ENCODE measurements at regions not wholly inside any gene's neighbourhood (a gene's known extent, or its start where the extent isn't known, plus 50 kb on each side); places are given as distances from the start of the nearest gene placed in this dataset.

GRCh38 chr9:36728651-36729520 is 156.2 kb downstream of the MELK start:
- no peak overlapping the region for H3K27ac ChIP-seq (replicated peaks)
- no peaks in the 10 kb centered on the region for H3K36me3 ChIP-seq
- peak; percentile 24 for DNase-seq
- H3K4me3 ChIP-seq: no peak overlapping the region
- H3K9me3 ChIP-seq (replicated peaks): no peaks in the 10 kb centered on the region
- peaks cover 31% of the 10 kb centered on the region for H3K27me3 ChIP-seq (ENCODE audit: low read depth)
- peak; percentile 30 for TF ChIP-seq CTCF (IDR thresholded peaks at IDR 0.05; ENCODE audit: borderline replicate concordance)
- intact Hi-C loops (cut with micrococcal nuclease): no loop called here
- H3K4me1 ChIP-seq: no peaks in the 10 kb centered on the region

- Histone ChIP-seq H3K27me3 (ENCODE audit: low read depth) (peaks cover 31% of the 10 kb centered on the region), H3K27ac (replicated peaks) (no peak overlapping the region), H3K4me3 (no peak overlapping the region), H3K4me1 (no peaks in the 10 kb centered on the region), H3K9me3 (replicated peaks) (no peaks in the 10 kb centered on the region), H3K36me3 (no peaks in the 10 kb centered on the region)
- intact Hi-C loops (cut with micrococcal nuclease): no loop called here
- no peak for TF ChIP-seq CTCF (IDR thresholded peaks at IDR 0.05; ENCODE audit: borderline replicate concordance)
- no peak for DNase-seq
These were observed 157.2 kb downstream of the MELK start for GRCh38 chr9:36729906-36730305.

GRCh38 chr9:36730414-36730813 is 157.7 kb downstream of the MELK start:
- peaks cover 35% of the 10 kb centered on the region for H3K27me3 ChIP-seq (ENCODE audit: low read depth)
- H3K36me3 ChIP-seq: no peaks in the 10 kb centered on the region
- H3K27ac ChIP-seq (replicated peaks): no peak overlapping the region
- no peaks in the 10 kb centered on the region for H3K9me3 ChIP-seq (replicated peaks)
- no peaks in the 10 kb centered on the region for H3K4me1 ChIP-seq
- H3K4me3 ChIP-seq: no peak overlapping the region
- intact Hi-C loops (cut with micrococcal nuclease): no loop called here
- no peak for TF ChIP-seq CTCF (IDR thresholded peaks at IDR 0.05; ENCODE audit: borderline replicate concordance)
- no peak for DNase-seq

GRCh38 chr9:36731068-36731956 is 158.6 kb downstream of the MELK start:
- no peak for TF ChIP-seq CTCF (IDR thresholded peaks at IDR 0.05; ENCODE audit: borderline replicate concordance)
- Histone ChIP-seq H3K4me1 (no peaks in the 10 kb centered on the region), H3K9me3 (replicated peaks) (no peaks in the 10 kb centered on the region), H3K4me3 (no peak overlapping the region), H3K27me3 (ENCODE audit: low read depth) (peaks cover 38% of the 10 kb centered on the region), H3K36me3 (no peaks in the 10 kb centered on the region), H3K27ac (replicated peaks) (no peak overlapping the region)
- intact Hi-C loops (cut with micrococcal nuclease): no loop called here
- no peak for DNase-seq

GRCh38 chr9:36734737-36735136 is 162.0 kb downstream of the MELK start:
- no peak for DNase-seq
- H3K36me3 ChIP-seq: no peaks in the 10 kb centered on the region
- H3K9me3 ChIP-seq (replicated peaks): no peaks in the 10 kb centered on the region
- peaks cover 6% of the 10 kb centered on the region for H3K4me1 ChIP-seq
- intact Hi-C loops (cut with micrococcal nuclease): no loop called here
- H3K27me3 ChIP-seq (ENCODE audit: low read depth): peaks cover 72% of the 10 kb centered on the region
- H3K4me3 ChIP-seq: no peak overlapping the region
- TF ChIP-seq CTCF (IDR thresholded peaks at IDR 0.05; ENCODE audit: borderline replicate concordance): no peak
- H3K27ac ChIP-seq (replicated peaks): no peak overlapping the region

All from left ventricle myocardium inferior (tissue), 1 donor.